DND-41 (cell line): ENCODE measurements at regions not wholly inside any gene's neighbourhood (a gene's known extent, or its start where the extent isn't known, plus 50 kb on each side); places are given as distances from the start of the nearest gene placed in this dataset.

Experiments
- ATAC-seq: fragments of 200-7000 bp; cut with Tn5 transposase; 3 replicates; pipeline ENCODE4 v1.9.1; 2021; ENCODE audit warnings: low read depth; ENCODE audit not compliant: insufficient read depth
- DNase-seq: peaks from one replicate; pipeline ENCODE4 v3.0.0-alpha.2; 2020
- H2AFZ ChIP-seq: 2 replicates; pipeline ENCODE4 v1.6.0; 2012; ENCODE audit warnings: low read depth, low read length
- H3K27ac ChIP-seq: 2 replicates; pipeline ENCODE4 v1.5.1; 2012; ENCODE audit warnings: low read length, inconsistent platforms
- H3K27me3 ChIP-seq: fragments of 200-600 bp; sonication (generic); 2 replicates; pipeline ENCODE4 v1.6.0; 2012; ENCODE audit warnings: low read length, mild to moderate bottlenecking, inconsistent platforms; ENCODE audit not compliant: insufficient read depth, poor library complexity
- H3K36me3 ChIP-seq: 2 replicates; pipeline ENCODE4 v1.5.1; 2012; ENCODE audit warnings: low read length, inconsistent platforms; ENCODE audit not compliant: insufficient read depth
- H3K4me1 ChIP-seq: 2 replicates; pipeline ENCODE4 v1.5.1; 2012; ENCODE audit warnings: mild to moderate bottlenecking, low read length; ENCODE audit not compliant: insufficient read depth
- H3K4me2 ChIP-seq: 2 replicates; pipeline ENCODE4 v1.6.0; 2012; ENCODE audit warnings: mild to moderate bottlenecking, moderate library complexity, low read length, inconsistent platforms; ENCODE audit not compliant: insufficient read depth
- H3K4me3 ChIP-seq, 2 experiments: fragments of 200-600 bp in 1 of 2; shearing (Covaris generic) in 1 of 2; 2 replicates each; pipeline ENCODE4 v1.5.1; 2012 to 2016; ENCODE audit warnings: inconsistent platforms in 2 of 2, low read length in 2 of 2, mild to moderate bottlenecking in 2 of 2, low read depth in 1 of 2, moderate library complexity in 1 of 2
- H3K79me2 ChIP-seq: 2 replicates; pipeline ENCODE4 v1.6.0; 2012; ENCODE audit warnings: low read length, inconsistent platforms; ENCODE audit not compliant: insufficient read depth
- H3K9ac ChIP-seq: 2 replicates; pipeline ENCODE4 v1.6.0; 2012; ENCODE audit warnings: low read depth, mild to moderate bottlenecking, inconsistent platforms, low read length, moderate library complexity
- H3K9me3 ChIP-seq: 2 replicates; pipeline ENCODE4 v1.5.1; 2012; ENCODE audit warnings: low read length, moderate library complexity, mild to moderate bottlenecking, inconsistent platforms; ENCODE audit not compliant: insufficient read depth, severe bottlenecking
- H4K20me1 ChIP-seq: 2 replicates; pipeline ENCODE4 v1.6.0; 2012; ENCODE audit warnings: low read length; ENCODE audit not compliant: insufficient read depth
- EZH2 ChIP-seq: IDR thresholded peaks from 3 replicates; pipeline ENCODE4 v1.6.1; 2012; ENCODE audit warnings: borderline replicate concordance, low read depth, mild to moderate bottlenecking, moderate library complexity, low read length, inconsistent platforms; ENCODE audit not compliant: severe bottlenecking
- TF ChIP-seq, protein P1 (sequence below): IDR thresholded peaks from 2 replicates; pipeline ENCODE4 v1.5.1; 2012; ENCODE audit warnings: borderline replicate concordance, low read length, moderate library complexity, mild to moderate bottlenecking; ENCODE audit not compliant: poor library complexity, severe bottlenecking; ENCODE audit errors: extremely low read depth

DNA sequence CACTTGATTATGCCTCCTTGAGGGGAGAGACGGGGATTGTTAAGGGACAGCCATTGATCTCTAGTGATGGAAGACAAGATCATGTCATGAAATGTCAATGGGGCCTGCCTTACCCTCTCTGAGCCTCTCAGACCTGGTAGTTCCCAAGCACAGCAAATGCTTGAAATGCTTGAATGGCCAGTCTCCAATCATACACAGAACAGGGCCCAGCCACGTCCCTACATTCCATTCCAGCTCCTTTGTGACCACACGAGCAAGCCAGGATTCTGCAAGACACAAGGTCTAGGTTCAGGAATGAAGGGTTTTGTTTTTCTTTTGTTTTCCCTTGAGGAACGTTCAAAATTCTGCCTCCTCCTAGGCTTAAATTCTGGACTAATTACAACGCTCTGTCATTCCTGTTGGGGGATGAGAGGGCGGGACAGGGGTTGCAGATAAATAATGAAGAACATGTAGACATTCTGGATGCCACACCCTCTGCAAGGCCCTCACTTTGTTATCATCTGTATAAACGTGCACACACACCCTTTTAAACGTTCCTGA lies 98.1 kb upstream of the YPEL5 start:
- Histone ChIP-seq H3K9me3 (no peaks in the 10 kb centered on the region), H3K9ac (no peak overlapping the region), H3K36me3 (no peaks in the 10 kb centered on the region), H3K27ac (no peak overlapping the region), H3K4me2 (no peak overlapping the region), H3K4me1 (no peaks in the 10 kb centered on the region), H4K20me1 (no peaks in the 10 kb centered on the region), H2AFZ (no peak overlapping the region), H3K4me3 (no peak overlapping the region), H3K79me2 (no peaks in the 10 kb centered on the region), H3K27me3 (peaks cover 10% of the 10 kb centered on the region)
- ATAC-seq (no peak), DNase-seq (no peak)
- TF ChIP-seq, protein P1, sequence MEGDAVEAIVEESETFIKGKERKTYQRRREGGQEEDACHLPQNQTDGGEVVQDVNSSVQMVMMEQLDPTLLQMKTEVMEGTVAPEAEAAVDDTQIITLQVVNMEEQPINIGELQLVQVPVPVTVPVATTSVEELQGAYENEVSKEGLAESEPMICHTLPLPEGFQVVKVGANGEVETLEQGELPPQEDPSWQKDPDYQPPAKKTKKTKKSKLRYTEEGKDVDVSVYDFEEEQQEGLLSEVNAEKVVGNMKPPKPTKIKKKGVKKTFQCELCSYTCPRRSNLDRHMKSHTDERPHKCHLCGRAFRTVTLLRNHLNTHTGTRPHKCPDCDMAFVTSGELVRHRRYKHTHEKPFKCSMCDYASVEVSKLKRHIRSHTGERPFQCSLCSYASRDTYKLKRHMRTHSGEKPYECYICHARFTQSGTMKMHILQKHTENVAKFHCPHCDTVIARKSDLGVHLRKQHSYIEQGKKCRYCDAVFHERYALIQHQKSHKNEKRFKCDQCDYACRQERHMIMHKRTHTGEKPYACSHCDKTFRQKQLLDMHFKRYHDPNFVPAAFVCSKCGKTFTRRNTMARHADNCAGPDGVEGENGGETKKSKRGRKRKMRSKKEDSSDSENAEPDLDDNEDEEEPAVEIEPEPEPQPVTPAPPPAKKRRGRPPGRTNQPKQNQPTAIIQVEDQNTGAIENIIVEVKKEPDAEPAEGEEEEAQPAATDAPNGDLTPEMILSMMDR, result no peak
- no peak for TF ChIP-seq EZH2

DNA sequence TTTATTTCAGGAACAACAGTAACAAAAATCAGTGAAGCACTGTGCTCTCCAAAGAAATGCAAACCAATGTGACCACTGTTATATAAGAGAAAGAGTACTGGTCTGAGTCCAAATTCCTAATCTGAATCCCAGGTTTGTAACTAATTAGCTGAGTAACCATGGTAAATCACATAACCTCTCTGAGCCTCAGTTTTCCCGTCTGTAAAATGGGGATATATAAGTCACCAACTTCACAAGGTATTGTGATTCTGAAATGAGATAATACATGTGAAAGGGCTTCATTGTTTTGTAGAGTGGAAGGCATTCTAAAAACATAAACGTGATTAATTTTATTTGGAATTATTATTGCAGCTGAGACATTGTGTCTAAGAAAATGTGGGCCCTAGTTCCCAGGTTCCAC lies 91.3 kb upstream of the YPEL5 start:
- Histone ChIP-seq H3K27me3 (peaks cover 3% of the 10 kb centered on the region), H3K9ac (no peak overlapping the region), H4K20me1 (no peaks in the 10 kb centered on the region), H3K27ac (no peak overlapping the region), H3K9me3 (no peaks in the 10 kb centered on the region), H3K4me2 (no peak overlapping the region), H3K4me3 (no peak overlapping the region), H2AFZ (no peak overlapping the region), H3K36me3 (no peaks in the 10 kb centered on the region), H3K4me1 (no peaks in the 10 kb centered on the region), H3K79me2 (no peaks in the 10 kb centered on the region)
- ATAC-seq, result no peak
- DNase-seq, result no peak
- no peak for TF ChIP-seq EZH2

DNA sequence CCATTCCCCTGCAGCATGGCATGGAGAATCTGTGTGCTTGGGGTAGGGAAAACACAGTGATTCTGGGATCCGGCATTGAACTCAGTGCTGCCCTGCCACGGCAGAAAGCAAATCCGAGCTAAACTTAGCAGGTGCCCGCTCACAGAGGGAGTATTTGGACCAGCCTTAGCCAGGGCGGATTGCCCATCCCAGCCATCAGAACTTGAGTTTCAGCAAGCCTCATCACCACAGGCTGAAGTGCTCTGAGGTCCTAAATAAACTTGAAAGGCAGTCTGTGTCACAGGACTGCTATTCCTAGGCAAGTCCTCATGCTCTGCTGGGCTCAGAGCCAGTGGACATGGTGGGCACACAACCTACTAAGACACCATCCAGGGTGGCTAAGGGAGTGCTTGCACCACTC lies 86.2 kb upstream of the YPEL5 start:
- H4K20me1 ChIP-seq, result no peaks in the 10 kb centered on the region
- no peak for DNase-seq
- no peak overlapping the region for H3K4me2 ChIP-seq
- H3K4me1 ChIP-seq, result no peaks in the 10 kb centered on the region
- H3K9ac ChIP-seq, result no peak overlapping the region
- no peak overlapping the region for H2AFZ ChIP-seq
- H3K27me3 ChIP-seq, result peaks cover 3% of the 10 kb centered on the region
- H3K9me3 ChIP-seq, result no peaks in the 10 kb centered on the region
- H3K4me3 ChIP-seq, result no peak overlapping the region
- H3K36me3 ChIP-seq, result no peaks in the 10 kb centered on the region
- ATAC-seq, result no peak
- H3K79me2 ChIP-seq, result no peaks in the 10 kb centered on the region
- TF ChIP-seq EZH2, result no peak
- TF ChIP-seq, protein P1, result no peak
- no peak overlapping the region for H3K27ac ChIP-seq

DNA sequence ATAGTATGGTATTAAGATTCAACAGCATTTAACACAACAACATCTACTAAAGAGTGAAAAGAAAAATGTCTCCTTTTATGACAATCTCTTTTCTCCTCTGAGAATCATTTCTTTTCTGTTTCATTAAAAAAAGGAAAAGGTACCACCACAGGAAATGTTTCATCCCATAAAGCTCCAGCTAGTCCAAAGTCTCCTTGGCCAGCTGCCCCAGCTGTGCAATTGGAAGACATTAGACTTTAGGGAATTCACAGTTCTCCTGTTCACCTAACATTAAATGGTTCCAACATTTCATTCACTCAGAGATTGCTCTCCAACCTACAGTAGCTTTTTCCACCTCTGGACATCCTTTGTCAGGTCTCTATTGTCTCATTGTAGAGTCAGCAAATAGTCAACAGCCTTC lies 78.7 kb upstream of the YPEL5 start:
- no peak overlapping the region for H2AFZ ChIP-seq

More for the DNA sequence above, 78.7 kb upstream of the YPEL5 start:
- H4K20me1 ChIP-seq, result no peaks in the 10 kb centered on the region
- DNase-seq (no peak), ATAC-seq (no peak)
- H3K79me2 ChIP-seq, result no peaks in the 10 kb centered on the region
- H3K27ac ChIP-seq, result no peak overlapping the region
- no peak overlapping the region for H3K9ac ChIP-seq
- H3K27me3 ChIP-seq, result peaks cover 4% of the 10 kb centered on the region
- H3K4me3 ChIP-seq, result no peak overlapping the region
- no peaks in the 10 kb centered on the region for H3K36me3 ChIP-seq
- H3K9me3 ChIP-seq, result no peaks in the 10 kb centered on the region
- H3K4me1 ChIP-seq, result no peaks in the 10 kb centered on the region
- TF ChIP-seq, protein P1, result no peak
- TF ChIP-seq EZH2, result no peak
- H3K4me2 ChIP-seq, result no peak overlapping the region
